K562 (cell line): ENCODE measurements at regions not wholly inside any gene's neighbourhood (a gene's known extent, or its start where the extent isn't known, plus 50 kb on each side); places are given as distances from the start of the nearest gene placed in this dataset.

Experiments used
- CHD2 ChIP-seq: IDR thresholded peaks from 2 replicates; pipeline ENCODE4 v1.6.1; 2011; ENCODE audit warnings: low read depth, low read length
- FOXK2 ChIP-seq, 2 experiments: fragments of 450-650 bp; IDR thresholded peaks in 1 of 2; conservative IDR thresholded peaks in 1 of 2; 2 replicates each; pipeline ENCODE4 v1.6.1; 2016; ENCODE audit warnings: low read depth in 2 of 2, mild to moderate bottlenecking in 1 of 2
- RNF2 ChIP-seq: sonication (generic); IDR thresholded peaks from 2 replicates; pipeline ENCODE4 v1.6.1; 2016
- SMC3 ChIP-seq: conservative IDR thresholded peaks from 2 replicates; pipeline ENCODE4 v1.6.1; 2011; ENCODE audit warnings: low read depth, low read length, improper control_type of control experiment; ENCODE audit not compliant: insufficient read depth
- ZNF274 ChIP-seq: IDR thresholded peaks from 2 replicates; pipeline ENCODE4 v1.6.1; 2011; ENCODE audit warnings: low read depth, mild to moderate bottlenecking, low read length, moderate library complexity, borderline replicate concordance

- no peak for TF ChIP-seq ZNF274
- no peak for TF ChIP-seq RNF2
- TF ChIP-seq SMC3, result no peak
- no peak for TF ChIP-seq CHD2
- no peak for TF ChIP-seq FOXK2 (conservative IDR thresholded peaks at IDR 0.05 in 1 of 2, IDR thresholded peaks at IDR 0.05 in 1 of 2; ENCODE audit: low read depth in 2 of 2)
Observed at GRCh38 chr2:59302683-59303082, 1061.6 kb upstream of the FANCL start.
